HG03575 (cell line): ENCODE measurements at regions not wholly inside any gene's neighbourhood (a gene's known extent, or its start where the extent isn't known, plus 50 kb on each side); places are given as distances from the start of the nearest gene placed in this dataset.
"Not testable (repeated sequence)": the region's sequence is repeated elsewhere in the genome, so short reads cannot be mapped to it uniquely, and the experiment has no call there.

Experiments used
- ATAC-seq: cut with Tn5 transposase; IDR thresholded peaks from one replicate; pipeline ENCODE4 v1.9.1; 2021; ENCODE audit not compliant: unreplicated experiment, insufficient number of reproducible peaks, low FRiP score; ENCODE audit errors: extremely low read depth

DNA sequence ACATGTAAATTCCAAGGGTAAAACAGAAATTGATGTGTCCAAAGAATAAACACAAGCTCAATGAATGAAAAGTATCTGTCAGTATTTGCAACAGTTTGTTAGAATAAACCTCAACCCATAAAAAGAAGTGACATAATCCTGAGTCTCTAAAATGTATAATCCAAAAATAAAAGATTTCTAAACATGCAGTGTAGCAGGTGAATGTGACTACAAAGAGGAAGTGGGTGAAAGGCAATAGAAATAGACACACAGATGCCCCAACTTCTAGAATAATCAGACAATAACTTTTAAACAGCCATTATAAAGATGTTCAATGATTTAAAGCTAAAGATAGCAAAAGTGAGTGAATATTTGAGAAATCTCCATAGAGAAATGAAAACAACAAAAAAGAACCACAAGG is 1009.2 kb upstream of the GJE1 start:
- ATAC-seq, result no peak

DNA sequence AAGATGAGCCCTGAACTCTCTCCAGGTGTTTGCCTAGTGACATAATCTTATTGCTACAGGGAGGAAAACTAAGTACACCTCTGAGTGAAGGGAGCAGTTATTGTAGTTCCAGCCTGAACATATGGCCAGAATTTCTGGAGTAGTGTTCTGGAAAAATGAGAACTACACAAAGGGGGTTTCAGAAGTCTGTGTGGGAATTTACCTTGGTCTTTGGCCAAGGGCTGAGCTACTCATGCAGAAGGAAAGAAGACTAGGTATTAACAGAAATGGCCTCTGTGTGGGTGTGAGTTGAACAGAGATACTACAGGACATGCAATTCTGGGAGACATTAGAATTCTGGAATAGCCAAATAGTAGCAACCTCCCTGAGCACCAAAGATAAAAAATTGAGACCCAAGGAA is 1009.7 kb upstream of the GJE1 start:
- ATAC-seq, result no peak

DNA sequence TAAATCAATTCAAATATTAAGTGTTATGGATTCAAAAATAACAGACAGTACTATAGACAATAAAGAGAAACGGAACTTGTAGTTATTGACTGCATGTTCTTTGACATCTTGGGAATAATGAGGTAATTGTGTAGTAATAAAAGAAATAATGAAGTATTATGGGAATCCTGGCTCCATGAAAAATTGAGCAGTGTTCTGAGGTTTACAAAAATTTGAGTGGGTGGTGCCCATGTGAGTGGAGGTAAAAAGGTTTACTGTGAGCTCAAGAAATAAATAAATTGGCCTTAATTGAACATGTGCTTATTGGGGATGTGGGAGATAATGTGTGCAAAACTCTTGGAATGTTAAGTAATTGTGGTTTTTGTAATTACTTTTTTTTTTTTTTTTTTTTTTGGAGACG is 1013.7 kb upstream of the GJE1 start:
- no peak for ATAC-seq

DNA sequence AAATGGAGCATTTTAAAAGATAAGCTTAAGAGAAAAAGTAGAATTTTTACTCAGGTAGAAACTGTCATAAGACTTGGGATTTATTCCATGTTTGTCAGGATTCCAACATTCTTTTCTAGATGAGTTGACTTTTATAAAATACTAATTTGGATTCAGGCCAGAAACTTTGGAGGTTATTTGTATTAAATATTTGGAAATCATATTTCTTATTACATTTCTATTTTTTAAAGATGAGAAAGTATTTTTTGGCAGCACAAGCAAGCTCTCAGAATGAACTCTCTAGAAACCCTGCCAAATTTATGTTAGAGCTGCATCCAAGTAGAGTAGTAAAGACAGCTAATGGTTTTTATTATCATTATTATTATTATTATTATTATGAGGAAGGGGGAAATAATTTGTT is 1014.9 kb upstream of the GJE1 start:
- no peak for ATAC-seq

DNA sequence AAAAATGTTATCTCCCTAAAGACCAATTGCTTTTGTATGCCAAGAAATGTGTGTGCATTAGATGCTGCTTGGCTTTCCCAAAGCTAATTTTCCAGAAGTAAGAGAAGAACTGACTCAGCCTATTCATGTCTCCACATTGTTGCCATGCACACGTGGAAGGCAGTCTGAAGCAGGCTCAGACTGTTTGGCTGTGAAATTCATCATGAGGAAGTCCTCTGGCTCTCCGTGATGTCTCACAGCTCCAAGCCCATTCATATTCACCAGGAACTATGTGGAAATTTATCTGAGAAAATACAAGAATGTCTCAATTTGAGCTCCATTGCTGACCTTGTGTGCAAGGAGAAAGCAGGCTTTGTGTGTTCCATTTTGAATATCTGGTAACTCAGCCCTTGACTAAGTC is 1022.2 kb upstream of the GJE1 start:
- no peak for ATAC-seq

DNA sequence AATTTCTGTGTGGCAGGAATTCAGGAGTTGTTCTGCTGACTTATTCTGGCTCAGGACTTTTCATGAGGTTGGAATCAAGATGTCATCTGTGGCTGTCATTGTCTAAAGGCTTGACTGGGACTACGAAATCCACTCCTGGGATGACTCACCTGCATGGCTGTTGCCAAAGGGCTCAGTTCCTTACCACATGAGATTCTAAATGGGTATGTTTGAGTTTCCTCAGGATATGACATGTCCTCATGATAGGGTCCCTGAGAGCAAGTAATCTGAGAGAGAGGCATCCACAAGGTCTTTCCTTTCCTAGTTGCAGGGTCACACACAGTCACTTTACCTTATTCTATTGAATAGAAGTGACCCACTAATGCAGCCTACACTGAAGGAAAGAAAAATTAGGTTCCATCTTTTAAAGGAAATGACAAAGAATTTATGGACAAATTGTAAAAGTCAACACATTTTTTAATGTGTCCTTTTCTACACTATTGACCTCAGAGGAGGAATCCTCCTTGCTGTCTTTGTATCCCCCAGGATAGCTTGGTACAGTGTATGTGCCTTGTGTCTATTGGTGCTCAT is 1025.0 kb upstream of the GJE1 start:
- ATAC-seq, result no peak

DNA sequence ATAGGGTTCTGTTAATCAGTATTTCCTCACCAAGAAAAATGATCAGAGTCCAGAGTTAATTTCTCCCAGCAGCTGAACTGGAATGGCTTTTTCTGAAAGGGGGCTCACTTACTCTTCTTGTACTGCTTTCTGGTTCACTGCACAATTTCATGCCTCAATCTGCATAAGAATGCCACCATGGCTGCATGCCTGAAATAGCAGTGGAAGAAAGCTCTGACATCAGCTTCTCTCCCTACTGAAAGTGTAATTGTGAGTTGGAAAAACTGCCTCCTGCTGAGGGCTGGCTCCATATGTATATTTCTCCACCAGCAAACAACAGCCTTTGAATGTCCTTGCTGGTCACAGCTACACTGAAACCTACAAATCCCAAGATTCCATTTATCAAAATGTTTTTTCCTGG is 1027.2 kb upstream of the GJE1 start:
- ATAC-seq, result no peak

DNA sequence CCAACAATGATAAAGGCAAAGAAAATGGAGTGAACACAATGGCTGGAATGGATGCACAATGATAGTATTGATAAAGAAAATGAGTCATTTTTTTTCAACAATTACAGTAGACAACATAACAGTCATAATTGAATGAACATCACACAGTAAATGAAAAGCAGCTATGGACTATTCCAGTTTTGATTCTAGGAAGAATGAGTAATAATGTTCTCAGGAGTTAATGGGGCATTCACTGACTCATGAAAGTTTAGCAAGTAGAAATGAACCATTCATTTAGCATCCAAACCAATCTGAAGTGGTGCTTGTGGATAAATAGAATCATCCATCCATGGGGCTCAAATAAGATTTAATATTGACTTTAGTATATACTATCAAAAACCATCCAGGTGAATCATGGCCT is 1029.5 kb upstream of the GJE1 start:
- ATAC-seq, result no peak

DNA sequence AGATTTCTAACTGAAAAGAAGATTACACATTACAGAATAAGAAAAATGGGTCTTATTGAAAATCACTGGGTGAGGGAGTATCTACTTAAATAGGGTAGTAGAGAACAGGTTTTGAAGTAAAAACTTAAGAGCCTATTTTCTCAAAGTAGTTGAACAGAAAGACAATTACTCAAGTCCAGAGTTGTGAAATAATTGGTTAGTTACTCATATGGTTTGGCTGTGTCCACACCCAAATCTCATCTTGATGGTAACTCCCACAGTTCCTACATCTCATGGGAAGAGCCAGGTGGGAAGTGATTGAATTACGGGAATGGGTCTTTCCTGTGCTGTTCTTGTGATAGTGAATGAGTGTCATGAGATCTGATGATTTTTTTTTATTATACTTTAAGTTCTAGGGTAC is 1035.3 kb upstream of the GJE1 start:
- ATAC-seq, result no peak

DNA sequence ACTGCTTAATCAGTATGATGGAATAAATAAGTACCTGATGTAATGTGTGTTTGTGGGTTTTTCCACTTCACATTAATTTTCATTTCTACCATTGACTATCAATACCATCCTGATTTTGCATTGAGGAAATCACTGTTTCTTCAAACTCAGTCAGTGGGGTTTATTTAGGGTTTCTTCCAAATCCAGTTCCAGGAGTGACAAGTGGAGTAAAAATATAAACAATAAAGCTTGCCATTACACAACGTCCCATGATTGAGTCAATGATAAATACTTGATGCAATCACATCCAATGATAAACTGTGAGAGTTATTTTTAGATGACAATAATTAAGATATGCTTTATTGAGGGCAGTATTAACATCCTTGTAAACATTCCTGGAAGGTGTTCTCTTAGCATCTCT is 1037.4 kb upstream of the GJE1 start:
- ATAC-seq, result no peak

DNA sequence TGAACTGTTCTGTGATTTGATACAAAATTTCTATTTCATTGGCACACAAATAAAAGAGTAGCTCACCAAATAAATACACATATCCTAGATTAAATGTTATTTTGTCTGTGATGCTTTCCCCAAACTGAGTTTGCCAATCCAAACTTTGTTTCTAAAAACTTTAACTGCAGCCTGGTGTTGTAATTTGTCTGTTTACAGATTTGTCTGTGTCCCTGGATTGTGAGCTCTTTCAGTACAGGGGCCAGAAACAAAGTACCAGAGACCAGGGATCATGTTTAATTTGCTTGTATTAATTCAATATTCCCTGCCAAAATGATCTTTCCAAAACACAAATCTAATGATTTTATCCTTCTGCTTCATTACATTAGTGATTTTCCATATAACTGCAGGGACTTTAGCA is 1044.6 kb upstream of the GJE1 start:
- ATAC-seq, result no peak

DNA sequence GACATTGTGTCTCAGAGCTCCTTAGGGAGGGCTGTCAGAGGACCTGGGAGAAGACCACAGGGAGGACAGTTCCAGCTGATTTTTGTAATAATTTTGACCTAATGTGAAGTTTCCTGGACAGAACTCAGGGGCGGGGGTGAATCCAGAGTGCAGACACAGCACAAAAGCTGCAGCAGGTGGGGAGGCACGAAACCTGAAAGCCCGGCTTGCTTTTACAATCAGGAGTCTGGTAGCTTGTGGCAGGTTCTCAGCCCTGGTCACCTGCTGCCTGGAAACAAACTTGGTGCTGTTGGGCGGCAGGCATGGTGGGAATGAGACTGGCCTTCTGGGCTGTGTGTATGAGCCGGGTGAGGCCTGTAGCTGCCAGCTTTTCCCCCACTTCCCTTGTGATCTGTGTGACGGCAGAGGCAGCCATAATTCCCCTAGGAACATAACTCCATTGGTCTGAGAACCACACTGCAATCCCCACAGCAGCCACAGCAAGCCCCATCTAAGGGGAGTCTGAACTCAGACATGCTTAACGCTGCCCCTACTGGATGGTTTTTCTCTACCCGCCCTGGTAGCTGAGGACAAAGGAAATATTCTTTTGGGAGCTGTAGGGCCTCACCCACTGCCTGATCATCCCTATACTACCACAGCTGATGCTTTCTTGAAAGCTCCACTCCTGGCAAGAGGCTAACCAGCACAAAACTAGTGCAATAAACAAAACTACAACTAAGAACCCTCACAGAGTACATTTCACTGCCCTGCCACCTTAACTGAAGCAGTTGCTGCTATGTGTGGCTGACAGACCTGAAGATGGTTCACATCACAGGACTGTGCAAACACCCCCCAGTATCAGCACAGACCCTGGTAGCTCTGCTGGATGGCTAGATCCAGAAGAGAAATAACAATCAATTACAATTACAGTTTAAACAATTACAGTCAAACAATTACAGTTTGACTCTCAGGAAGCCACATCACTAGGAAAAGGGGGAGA is 1055.1 kb upstream of the GJE1 start:
- ATAC-seq, result peak; percentile 60

DNA sequence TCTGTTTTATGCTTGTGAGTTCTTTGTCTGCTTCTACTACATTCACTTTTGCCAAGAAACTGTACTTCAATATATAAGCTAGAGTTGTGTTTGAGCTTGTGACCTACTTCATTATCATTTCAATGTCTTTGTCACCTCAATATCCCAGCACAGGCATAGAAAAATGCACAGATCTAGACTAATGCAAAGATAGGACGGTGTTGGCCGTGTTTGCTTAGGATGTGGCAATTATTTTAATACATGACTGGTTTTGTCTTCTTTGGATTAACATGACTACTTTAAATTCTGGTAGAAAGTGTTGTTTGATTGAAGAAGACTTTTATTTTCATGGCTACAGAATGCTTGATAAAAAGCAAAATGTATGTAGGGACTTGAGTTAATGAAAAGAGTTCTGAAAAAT is 1075.0 kb upstream of the GJE1 start:
- no peak for ATAC-seq

DNA sequence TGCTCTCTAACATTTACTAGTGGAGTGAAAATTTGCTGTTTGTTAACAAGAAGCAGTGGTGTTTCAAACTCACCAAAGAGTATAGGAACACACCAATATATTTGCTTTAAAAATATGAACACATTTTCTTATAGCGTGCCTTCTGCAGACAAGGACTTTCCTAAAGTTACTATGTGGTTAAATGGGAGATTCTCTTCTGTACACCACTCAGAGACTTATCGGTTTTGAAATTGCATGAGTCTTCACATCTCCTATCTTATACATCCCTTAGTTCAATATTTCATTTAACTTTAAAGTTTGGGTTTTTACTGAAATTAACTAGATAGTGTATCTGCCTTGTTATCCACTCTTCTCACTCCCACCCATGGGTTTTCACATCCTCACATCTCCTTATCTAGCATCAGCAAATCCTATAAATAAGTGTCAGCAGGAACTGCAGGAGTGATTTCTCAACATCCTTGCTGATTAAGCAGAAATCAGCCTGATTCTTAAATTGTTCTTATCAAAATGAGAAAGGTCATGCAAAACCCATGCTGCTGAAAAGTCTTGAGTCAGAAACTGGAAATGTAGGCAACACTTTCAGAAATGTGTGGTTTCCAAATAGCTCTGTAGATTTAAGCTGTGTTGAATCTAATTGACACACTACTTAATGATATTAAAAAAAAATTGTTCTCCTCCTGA is 1075.6 kb upstream of the GJE1 start:
- no peak for ATAC-seq

DNA sequence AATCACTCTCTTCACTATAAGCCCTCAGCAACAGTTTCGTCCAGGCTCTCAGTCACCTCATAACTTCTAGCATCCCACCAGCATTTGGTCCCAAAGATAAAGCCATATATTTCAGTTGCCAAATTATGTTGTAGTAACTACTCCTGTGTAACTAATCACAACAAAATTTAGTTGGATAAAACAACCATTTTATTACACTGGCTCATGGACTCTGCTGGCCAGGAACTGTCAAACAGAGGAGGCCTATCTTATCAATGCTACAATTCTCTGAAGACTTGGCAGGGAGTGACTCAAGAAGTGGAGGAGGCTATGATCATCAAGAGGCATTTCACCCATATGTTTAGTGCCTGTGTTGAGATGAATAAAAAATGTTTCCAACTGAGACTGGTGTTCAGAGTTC is 1082.3 kb upstream of the GJE1 start:
- no peak for ATAC-seq

DNA sequence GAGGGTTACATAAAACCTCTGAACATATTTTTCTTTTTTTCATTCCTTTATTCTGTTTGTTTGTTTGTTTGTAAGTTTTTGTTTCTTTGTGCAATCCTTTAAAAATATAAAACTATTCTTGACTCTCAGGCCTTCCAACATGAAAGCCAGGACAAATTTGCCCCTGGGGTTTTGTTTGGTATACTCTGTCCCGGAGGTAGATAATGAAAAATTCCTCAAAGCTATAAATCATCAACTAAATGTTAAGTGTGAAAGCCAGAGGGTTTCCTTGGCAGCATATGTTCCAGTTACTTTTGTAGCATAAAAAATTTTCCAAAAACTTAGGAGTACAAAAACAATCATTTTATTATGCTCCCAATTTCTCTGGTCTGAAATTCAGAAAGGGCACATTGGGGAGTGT is 1084.3 kb upstream of the GJE1 start:
- no peak for ATAC-seq

DNA sequence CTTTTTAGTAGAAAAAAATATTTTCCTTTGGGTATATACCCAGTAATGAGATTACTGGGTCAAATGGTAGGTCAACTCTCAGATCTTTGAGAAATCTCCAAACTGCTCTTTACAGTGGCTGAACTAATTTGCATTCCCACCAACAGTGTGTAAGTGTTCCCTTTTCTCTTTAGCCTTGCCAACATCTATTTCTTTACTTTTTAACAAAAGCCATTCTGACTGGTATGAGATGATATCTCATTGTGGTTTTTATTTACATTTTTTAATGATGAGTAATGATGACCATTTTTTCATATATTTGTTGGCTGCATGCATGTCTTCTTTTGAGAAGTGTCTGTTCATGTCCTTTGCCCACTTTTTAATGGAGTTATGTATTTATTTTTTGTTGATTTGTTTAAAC is 1086.2 kb upstream of the GJE1 start:
- not testable (repeated sequence) for ATAC-seq

DNA sequence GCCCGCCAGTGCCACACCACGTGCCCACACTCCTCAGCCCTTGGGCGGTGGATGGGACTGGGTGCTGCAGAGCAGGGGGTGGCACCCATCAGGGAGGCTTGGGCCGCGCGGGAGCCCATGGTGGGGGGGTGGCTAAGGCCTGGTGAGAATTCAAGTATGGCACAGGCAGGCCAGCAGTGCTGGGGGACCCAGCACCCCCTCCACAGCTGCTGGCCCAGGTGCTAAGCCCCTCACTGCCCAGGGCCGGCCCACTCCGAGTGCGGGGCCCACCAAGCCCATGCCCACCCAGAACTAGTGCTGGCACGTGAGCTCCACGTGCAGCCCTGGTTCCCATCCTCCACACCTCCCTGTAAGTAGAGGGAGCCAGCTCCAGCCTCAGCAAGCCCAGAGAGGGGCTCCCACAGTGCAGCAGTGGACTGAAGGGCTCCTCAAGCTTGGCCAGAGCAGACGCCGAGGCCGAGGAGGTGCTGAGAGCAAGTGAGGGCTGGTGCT is 1091.1 kb upstream of the GJE1 start:
- ATAC-seq, result no peak

DNA sequence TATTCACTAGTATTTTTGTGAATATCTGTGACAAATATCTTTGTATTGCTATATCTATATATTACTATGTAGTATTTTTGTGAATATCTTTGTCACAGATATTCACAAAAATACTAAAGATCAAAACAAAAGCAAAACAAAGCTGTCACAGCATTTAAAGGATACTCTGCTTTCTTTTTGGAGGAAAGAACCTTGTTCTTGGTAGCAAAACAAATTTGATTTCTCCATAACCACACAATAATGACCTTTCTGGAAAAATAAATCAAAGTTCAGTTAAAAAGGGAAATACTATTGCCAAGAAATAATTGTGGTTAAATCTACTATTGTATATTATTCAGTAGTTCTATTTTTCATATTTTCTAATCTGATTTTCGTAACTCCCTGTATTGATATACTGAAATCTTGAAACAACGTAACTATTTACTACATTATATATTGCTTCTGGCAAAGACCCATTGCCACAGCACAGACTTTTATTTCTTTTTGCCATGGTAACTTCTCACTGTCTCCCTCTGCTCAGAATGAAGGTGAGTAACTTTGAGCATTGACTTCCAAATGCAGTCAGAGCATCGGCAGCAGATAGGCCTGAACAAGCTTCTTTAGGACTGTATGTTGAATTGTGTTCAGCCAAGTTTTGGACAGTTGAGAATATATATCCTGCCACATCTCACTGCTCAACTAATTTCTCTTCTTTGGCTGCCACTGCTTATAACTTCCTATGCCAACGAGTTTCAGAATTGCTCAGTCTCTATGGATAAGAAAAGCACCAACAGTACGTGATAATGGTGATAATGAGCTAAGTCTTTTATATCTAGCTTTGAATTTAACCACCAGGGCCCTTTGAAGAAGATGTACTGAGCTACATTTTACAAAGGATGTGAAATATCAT is 1097.2 kb upstream of the GJE1 start:
- no peak for ATAC-seq
